Neural progenitor cell (in vitro differentiated cells): ENCODE measurements at regions not wholly inside any gene's neighbourhood (a gene's known extent, or its start where the extent isn't known, plus 50 kb on each side); places are given as distances from the start of the nearest gene placed in this dataset.

Source experiments
- DNase-seq: peaks from one replicate; pipeline ENCODE4 v3.0.0-alpha.2; 2016; ENCODE audit warnings: low spot score
- H2AFZ ChIP-seq: fragments of 200-600 bp; sonication (generic); replicated peaks from 2 replicates; pipeline ENCODE4 v1.6.1; 2016; ENCODE audit warnings: antibody characterized with exemption
- H3F3A ChIP-seq: fragments of 200-600 bp; sonication (generic); 2 replicates; pipeline ENCODE4 v1.6.1; 2016; ENCODE audit warnings: antibody characterized with exemption, low read depth
- H3K27ac ChIP-seq: fragments of 200-600 bp; sonication (generic); 2 replicates; pipeline ENCODE4 v1.5.1; 2016; ENCODE audit warnings: mild to moderate bottlenecking
- H3K27me3 ChIP-seq: fragments of 200-600 bp; sonication (generic); 2 replicates; pipeline ENCODE4 v1.6.1; 2016; ENCODE audit warnings: mild to moderate bottlenecking, moderate library complexity
- H3K36me3 ChIP-seq: fragments of 200-600 bp; sonication (generic); 2 replicates; pipeline ENCODE4 v1.5.1; 2016
- H3K4me1 ChIP-seq: fragments of 200-600 bp; sonication (generic); 2 replicates; pipeline ENCODE4 v1.6.1; 2016; ENCODE audit warnings: mixed run types
- H3K4me2 ChIP-seq: fragments of 200-600 bp; sonication (generic); 2 replicates; pipeline ENCODE4 v1.6.1; 2016
- H3K4me3 ChIP-seq: fragments of 200-600 bp; sonication (generic); 2 replicates; pipeline ENCODE4 v1.5.1; 2016
- H3K79me2 ChIP-seq: fragments of 200-600 bp; sonication (generic); 2 replicates; pipeline ENCODE4 v1.6.1; 2016; ENCODE audit warnings: low read depth
- H3K9ac ChIP-seq: fragments of 200-600 bp; sonication (generic); 2 replicates; pipeline ENCODE4 v1.6.1; 2016
- H3K9me3 ChIP-seq: fragments of 200-600 bp; sonication (generic); 2 replicates; pipeline ENCODE4 v1.5.1; 2016; ENCODE audit warnings: low read depth
- H4K20me1 ChIP-seq: fragments of 200-600 bp; sonication (generic); 2 replicates; pipeline ENCODE4 v1.6.1; 2016; ENCODE audit warnings: low read depth
- H3K27ac Mint-ChIP-seq: 3 replicates; pipeline ENCODE4 v1.8.0; 2021; ENCODE audit warnings: mixed read lengths
- H3K27me3 Mint-ChIP-seq: 2 replicates; pipeline ENCODE4 v1.8.0; 2022; ENCODE audit warnings: low read depth, mild to moderate bottlenecking, inconsistent platforms, moderate library complexity, mixed read lengths; ENCODE audit not compliant: insufficient read depth
- H3K36me3 Mint-ChIP-seq: 3 replicates; pipeline ENCODE4 v1.8.0; 2021; ENCODE audit warnings: mixed read lengths
- H3K4me1 Mint-ChIP-seq: 3 replicates; pipeline ENCODE4 v1.8.0; 2021; ENCODE audit warnings: mixed read lengths
- H3K4me3 Mint-ChIP-seq: 3 replicates; pipeline ENCODE4 v1.8.0; 2021; ENCODE audit warnings: mild to moderate bottlenecking, moderate library complexity, mixed read lengths
- H3K9me3 Mint-ChIP-seq: 3 replicates; pipeline ENCODE4 v1.8.0; 2020; ENCODE audit warnings: mixed read lengths
- CTCF ChIP-seq: fragments of 200-600 bp; sonication (generic); IDR thresholded peaks from 2 replicates; pipeline ENCODE4 v1.5.1; 2017; ENCODE audit warnings: antibody characterized with exemption, mild to moderate bottlenecking
- EZH2 ChIP-seq: fragments of 200-600 bp; sonication (generic); IDR thresholded peaks from 2 replicates; pipeline ENCODE4 v1.6.1; 2017; ENCODE audit warnings: antibody characterized with exemption, mild to moderate bottlenecking, moderate library complexity
- EZH2phosphoT487 ChIP-seq: fragments of 200-600 bp; sonication (generic); IDR thresholded peaks from 2 replicates; pipeline ENCODE4 v1.6.1; 2017; ENCODE audit warnings: antibody characterized with exemption

GRCh38 chr4:66606908-66607307, 936.6 kb upstream of the EPHA5 start:
- Histone ChIP-seq H3F3A (no peaks in the 10 kb centered on the region), H3K4me1 (peaks cover 6% of the 10 kb centered on the region), H2AFZ (no peak overlapping the region), H3K4me3 (no peak overlapping the region), H3K9me3 (no peaks in the 10 kb centered on the region), H3K27me3 (no peaks in the 10 kb centered on the region), H3K36me3 (no peaks in the 10 kb centered on the region), H3K4me2 (no peak overlapping the region), H3K27ac (no peak overlapping the region), H3K79me2 (no peaks in the 10 kb centered on the region), H3K9ac (no peak overlapping the region), H4K20me1 (no peaks in the 10 kb centered on the region)
- Mint-ChIP-seq H3K4me1 (no peaks in the 10 kb centered on the region), H3K4me3 (no peak overlapping the region), H3K36me3 (no peaks in the 10 kb centered on the region), H3K27me3 (peaks cover 2% of the 10 kb centered on the region), H3K9me3 (no peaks in the 10 kb centered on the region), H3K27ac (no peak overlapping the region)
- DNase-seq, result peak; percentile 49
- no peak for TF ChIP-seq EZH2phosphoT487
- TF ChIP-seq EZH2, result no peak
- no peak for TF ChIP-seq CTCF

GRCh38 chr4:66606215-66606614, 935.9 kb upstream of the EPHA5 start:
- peaks cover 2% of the 10 kb centered on the region for H3K27me3 Mint-ChIP-seq
- no peak overlapping the region for H3K4me3 Mint-ChIP-seq
- Histone ChIP-seq H3K9ac (no peak overlapping the region), H2AFZ (no peak overlapping the region), H4K20me1 (no peaks in the 10 kb centered on the region), H3K79me2 (no peaks in the 10 kb centered on the region), H3K27ac (no peak overlapping the region), H3K4me2 (no peak overlapping the region), H3K36me3 (no peaks in the 10 kb centered on the region), H3F3A (no peaks in the 10 kb centered on the region), H3K27me3 (no peaks in the 10 kb centered on the region), H3K4me1 (peaks cover 6% of the 10 kb centered on the region), H3K4me3 (no peak overlapping the region), H3K9me3 (no peaks in the 10 kb centered on the region)
- H3K36me3 Mint-ChIP-seq, result no peaks in the 10 kb centered on the region
- H3K9me3 Mint-ChIP-seq, result peaks cover under 1% of the 10 kb centered on the region
- TF ChIP-seq CTCF (no peak), EZH2phosphoT487 (no peak), EZH2 (no peak)
- DNase-seq, result no peak
- H3K4me1 Mint-ChIP-seq, result no peaks in the 10 kb centered on the region
- H3K27ac Mint-ChIP-seq, result no peak overlapping the region

- Mint-ChIP-seq H3K4me1 (no peaks in the 10 kb centered on the region), H3K27ac (no peak overlapping the region), H3K4me3 (no peak overlapping the region), H3K36me3 (no peaks in the 10 kb centered on the region), H3K9me3 (peaks cover 3% of the 10 kb centered on the region), H3K27me3 (peaks cover 2% of the 10 kb centered on the region)
- Histone ChIP-seq H4K20me1 (no peaks in the 10 kb centered on the region), H3K4me2 (no peak overlapping the region), H3K9me3 (peaks cover 4% of the 10 kb centered on the region), H3F3A (no peaks in the 10 kb centered on the region), H2AFZ (no peak overlapping the region), H3K9ac (no peak overlapping the region), H3K36me3 (no peaks in the 10 kb centered on the region), H3K79me2 (no peaks in the 10 kb centered on the region), H3K4me1 (peaks cover 6% of the 10 kb centered on the region), H3K4me3 (no peak overlapping the region), H3K27me3 (no peaks in the 10 kb centered on the region), H3K27ac (no peak overlapping the region)
- TF ChIP-seq EZH2, result no peak
- TF ChIP-seq CTCF, result no peak
- TF ChIP-seq EZH2phosphoT487, result no peak
- DNase-seq, result no peak
Measured at GRCh38 chr4:66604192-66604591, 933.9 kb upstream of the EPHA5 start.
